Right cardiac atrium (tissue), 5 donors: ENCODE measurements at regions not wholly inside any gene's neighbourhood (a gene's known extent, or its start where the extent isn't known, plus 50 kb on each side); places are given as distances from the start of the nearest gene placed in this dataset.

Source experiments
- ATAC-seq, 2 donors: fragments of 200-7000 bp; cut with Tn5 transposase; one replicate each; pipeline versions ENCODE4 v1.8.0 to v1.9.1; 2020; ENCODE audit warnings: moderate library complexity in 2 of 2, mild to moderate bottlenecking in 1 of 2
- DNase-seq, 3 donors: peaks; one replicate each; pipeline ENCODE4 v3.0.0-alpha.2; 2020
- H3K27ac ChIP-seq: one replicate; pipeline ENCODE4 v1.5.1; 2013; ENCODE audit warnings: mild to moderate bottlenecking, low read length, control low read depth, moderate library complexity
- H3K27me3 ChIP-seq: one replicate; pipeline ENCODE4 v1.6.1; 2013; ENCODE audit not compliant: control insufficient read depth, insufficient read depth
- H3K4me1 ChIP-seq: one replicate; pipeline ENCODE4 v1.6.1; 2013; ENCODE audit warnings: low read length; ENCODE audit not compliant: control insufficient read depth, insufficient read depth
- H3K4me3 ChIP-seq: one replicate; pipeline ENCODE4 v1.5.1; 2013; ENCODE audit warnings: low read length, control low read depth
- H3K9me3 ChIP-seq: one replicate; pipeline ENCODE4 v1.6.1; 2013; ENCODE audit warnings: low read length; ENCODE audit not compliant: control insufficient read depth
- WGBS: extraction: QIAGEN DNeasy Blood & Tissue Kit; methylation state at CpG from one replicate; pipeline ENCODE4 v1.1.7; 2013; 5-methylcytosine and 5-hydroxymethylcytosine counted together
- intact Hi-C, 4 donors: fragments of 100-400 bp; cut with DNase I; formaldehyde crosslinking; loops; one replicate each; pipeline versions ENCODE4 v1.11.0 to v1.14.0; 2022 to 2023
- donor health status: healthy with polysubstance abuse.
- donor health status: DM: no; HTN: yes; CAD: no.
- donor health status: DM: no; HTN: no; CAD: no.
- donor health status: DM: no; HTN: yes; CAD: no; lungs with severe emphysema.
- donor health status: DM: yes; HTN: yes; CAD: no.

- Histone ChIP-seq H3K9me3 (no peaks in the 10 kb centered on the region), H3K27me3 (no peaks in the 10 kb centered on the region), H3K4me1 (no peaks in the 10 kb centered on the region), H3K27ac (no peak overlapping the region), H3K4me3 (no peak overlapping the region)
- no peak for ATAC-seq
- DNase-seq: no peak
- 78% methylated on average over 10 of the region's 10 CpGs for WGBS
- intact Hi-C loops: no loop called here
These were observed 110.2 kb downstream of the DACT2 start for GRCh38 chr6:168209420-168209819.

DNA sequence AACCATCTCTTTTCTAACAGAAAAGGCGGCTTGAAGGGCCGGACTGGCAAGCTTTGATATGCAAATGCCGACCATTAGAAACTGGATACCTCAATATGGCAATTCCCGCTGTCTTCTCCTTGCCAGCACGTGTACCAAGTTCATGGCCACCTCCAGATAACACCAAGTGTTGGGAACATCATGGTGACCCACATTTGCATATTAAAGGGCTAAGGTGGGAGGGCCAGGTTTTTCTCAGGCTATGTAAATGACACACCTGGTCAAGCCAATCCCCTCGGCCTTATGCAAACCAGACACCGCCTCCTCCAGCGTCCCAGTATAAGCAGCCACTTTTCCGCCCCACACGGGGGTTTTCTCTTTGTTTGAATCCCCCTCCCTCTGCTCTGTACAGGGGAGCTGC is 110.7 kb downstream of the DACT2 start:
- DNase-seq (no peak), ATAC-seq (no peak)
- intact Hi-C loops: no loop called here
- no peak overlapping the region for H3K27ac ChIP-seq
- H3K9me3 ChIP-seq: no peaks in the 10 kb centered on the region
- H3K4me1 ChIP-seq: no peaks in the 10 kb centered on the region
- H3K4me3 ChIP-seq: no peak overlapping the region
- 86% methylated on average over 10 of the region's 10 CpGs for WGBS
- H3K27me3 ChIP-seq: no peaks in the 10 kb centered on the region

- H3K9me3 ChIP-seq: no peaks in the 10 kb centered on the region
- ATAC-seq: no peak
- no peak overlapping the region for H3K4me3 ChIP-seq
- no peaks in the 10 kb centered on the region for H3K27me3 ChIP-seq
- DNase-seq: no peak
- intact Hi-C loops: no loop called here
- H3K27ac ChIP-seq: no peak overlapping the region
- H3K4me1 ChIP-seq: no peaks in the 10 kb centered on the region
- 74% methylated on average over 8 of the region's 8 CpGs for WGBS
These were observed 111.2 kb downstream of the DACT2 start for GRCh38 chr6:168208402-168208801.

DNA sequence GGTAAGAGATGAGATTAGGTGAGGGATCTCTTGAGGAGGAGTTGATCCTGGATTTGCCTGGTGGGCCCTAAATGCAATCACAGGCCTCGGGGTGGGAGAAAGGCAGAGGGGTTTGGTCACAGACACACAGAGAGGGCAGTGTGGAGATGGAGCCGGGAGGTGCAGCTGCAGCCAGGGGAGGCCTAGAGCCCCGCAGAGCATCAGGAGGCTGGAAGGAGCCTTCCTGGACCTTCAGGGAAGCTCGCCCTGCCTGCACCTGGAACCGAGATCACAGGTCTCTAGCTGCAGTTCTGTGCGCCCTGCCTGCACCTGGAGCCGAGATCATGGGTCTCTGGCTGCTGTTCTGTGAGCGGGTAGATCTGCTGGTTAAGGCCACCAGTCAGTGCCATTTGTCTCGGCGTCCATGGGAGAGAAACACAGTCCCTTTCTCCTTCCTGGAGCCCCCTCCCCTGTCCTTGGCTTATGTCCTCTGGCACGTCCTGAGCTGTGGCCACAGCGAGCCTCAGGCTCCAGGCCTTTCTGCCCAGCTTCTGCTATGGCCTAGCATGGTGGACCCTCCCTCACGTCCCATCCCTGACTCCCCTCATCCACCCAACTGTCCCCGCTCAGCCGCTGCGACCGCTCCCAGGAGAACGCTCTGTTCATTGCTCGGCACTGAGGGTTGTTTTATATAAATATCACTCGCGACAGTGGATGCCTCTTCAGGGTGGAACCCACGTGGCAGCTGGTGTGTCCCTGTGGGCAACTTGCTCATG is 112.0 kb downstream of the DACT2 start:
- H3K4me1 ChIP-seq: no peaks in the 10 kb centered on the region
- DNase-seq (no peak), ATAC-seq (no peak)
- no peaks in the 10 kb centered on the region for H3K27me3 ChIP-seq
- intact Hi-C loops: no loop called here
- no peaks in the 10 kb centered on the region for H3K9me3 ChIP-seq
- 91% methylated on average over 22 of the region's 22 CpGs for WGBS
- no peak overlapping the region for H3K4me3 ChIP-seq
- no peak overlapping the region for H3K27ac ChIP-seq

DNA sequence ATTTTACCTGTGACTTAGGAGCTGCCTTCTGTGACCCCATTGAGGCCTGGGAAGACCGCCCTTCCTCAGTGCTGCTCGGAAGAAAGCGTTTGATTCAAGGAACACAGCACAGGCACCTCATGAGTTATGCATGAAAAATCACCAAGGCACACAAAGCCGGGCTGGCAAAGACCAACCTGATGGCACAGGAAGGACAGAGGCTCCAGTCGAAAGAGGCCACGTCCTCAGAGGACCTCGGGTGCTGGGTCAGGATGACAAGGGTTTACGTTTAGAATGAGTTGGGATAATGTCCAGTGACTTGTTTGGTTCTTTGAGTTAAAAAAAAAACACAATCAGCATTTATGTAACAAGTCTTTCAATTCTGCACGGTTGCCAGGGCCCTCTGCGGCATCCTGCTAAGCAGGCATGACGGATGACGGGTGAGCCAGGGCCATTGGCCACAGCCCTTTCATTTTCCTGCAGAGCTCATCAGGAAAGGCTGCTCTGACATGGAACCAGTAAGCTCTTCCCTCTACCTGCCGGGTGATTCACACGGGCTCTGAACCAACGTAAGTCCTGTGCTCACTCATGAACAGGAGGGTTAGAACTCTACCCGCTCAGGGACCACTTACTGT is 112.8 kb downstream of the DACT2 start:
- Histone ChIP-seq H3K4me1 (no peaks in the 10 kb centered on the region), H3K27me3 (no peaks in the 10 kb centered on the region), H3K27ac (no peak overlapping the region), H3K4me3 (no peak overlapping the region), H3K9me3 (no peaks in the 10 kb centered on the region)
- WGBS: 89% methylated on average over 16 of the region's 16 CpGs
- ATAC-seq (no peak), DNase-seq (no peak)
- intact Hi-C loops: no loop called here

- DNase-seq (no peak), ATAC-seq (no peak)
- no peak overlapping the region for H3K27ac ChIP-seq
- intact Hi-C loops: no loop called here
- no peaks in the 10 kb centered on the region for H3K27me3 ChIP-seq
- H3K4me3 ChIP-seq: no peak overlapping the region
- 86% methylated on average over 8 of the region's 8 CpGs for WGBS
- no peaks in the 10 kb centered on the region for H3K4me1 ChIP-seq
- no peaks in the 10 kb centered on the region for H3K9me3 ChIP-seq
These were observed 113.4 kb downstream of the DACT2 start for GRCh38 chr6:168206186-168206585.

GRCh38 chr6:168201799-168202198 is 117.8 kb downstream of the DACT2 start:
- Histone ChIP-seq H3K9me3 (no peaks in the 10 kb centered on the region), H3K27me3 (no peaks in the 10 kb centered on the region), H3K4me1 (no peaks in the 10 kb centered on the region), H3K27ac (no peak overlapping the region), H3K4me3 (no peak overlapping the region)
- DNase-seq (peak in 1 of 3 donors; percentile 10), ATAC-seq (no peak)
- intact Hi-C loops: no loop called here
- 84% methylated on average over 5 of the region's 5 CpGs for WGBS

DNA sequence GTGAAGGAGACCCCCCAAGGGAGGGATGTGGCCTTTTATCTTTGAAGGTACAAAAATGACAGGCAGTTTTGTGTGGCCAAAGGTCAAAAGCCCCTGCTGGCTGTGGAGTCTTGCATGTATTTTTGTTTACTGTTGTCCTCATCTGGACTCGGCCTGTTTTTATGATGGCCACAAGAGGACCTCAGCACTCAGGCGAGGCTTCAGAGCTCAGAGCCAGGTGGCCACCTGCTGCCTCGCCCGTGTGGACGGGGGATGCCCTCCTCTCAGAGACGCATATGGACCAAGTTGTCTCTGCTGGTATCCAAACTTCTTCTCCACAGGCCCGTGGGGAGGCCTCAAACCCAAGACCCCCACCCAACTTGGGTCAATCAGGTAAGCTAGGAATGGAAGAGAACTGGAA is 118.2 kb downstream of the DACT2 start:
- intact Hi-C loops: no loop called here
- WGBS: 67% methylated on average over 7 of the region's 7 CpGs

DNA sequence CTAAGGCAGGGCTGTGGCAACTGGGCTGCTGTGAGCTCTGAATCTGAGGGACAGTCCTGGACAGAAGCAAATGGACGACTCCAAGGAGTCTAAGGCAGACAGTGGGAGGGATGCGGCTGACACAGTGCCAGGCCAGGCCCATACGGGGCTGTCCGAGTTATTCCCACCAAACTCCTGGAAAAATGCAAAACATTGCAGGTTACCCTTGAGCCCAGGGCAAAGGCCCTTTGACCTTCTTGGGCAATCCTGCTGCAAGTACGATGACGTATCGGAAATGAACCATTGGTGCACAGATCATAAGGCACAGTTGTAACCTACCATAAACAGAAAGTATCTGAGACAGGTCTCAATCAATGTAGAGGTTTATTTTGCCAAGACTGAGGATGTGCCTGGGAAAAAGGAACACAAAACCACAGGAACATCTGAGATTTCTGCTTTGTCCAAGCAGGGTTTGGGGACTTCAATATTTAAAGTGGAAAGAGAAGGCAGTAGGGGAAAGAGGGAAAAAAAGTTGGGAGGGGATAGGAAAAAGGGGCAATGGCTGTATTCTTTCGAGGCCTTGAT is 118.9 kb downstream of the DACT2 start:
- DNase-seq (peak in 1 of 3 donors; percentile 27), ATAC-seq (peak in 1 of 2 donors; percentile 13)
- H3K27ac ChIP-seq: no peak overlapping the region
- H3K4me3 ChIP-seq: no peak overlapping the region
- 90% methylated on average over 8 of the region's 8 CpGs for WGBS
- no peaks in the 10 kb centered on the region for H3K27me3 ChIP-seq
- no peaks in the 10 kb centered on the region for H3K4me1 ChIP-seq
- intact Hi-C loops: no loop called here
- H3K9me3 ChIP-seq: no peaks in the 10 kb centered on the region

More for the DNA sequence above, 118.2 kb downstream of the DACT2 start:
- H3K4me1 ChIP-seq: no peaks in the 10 kb centered on the region
- ATAC-seq: peak in 1 of 2 donors; percentile 26
- no peaks in the 10 kb centered on the region for H3K9me3 ChIP-seq
- no peaks in the 10 kb centered on the region for H3K27me3 ChIP-seq
- peak in 1 of 3 donors; percentile 29 for DNase-seq
- H3K4me3 ChIP-seq: no peak overlapping the region
- H3K27ac ChIP-seq: no peak overlapping the region

DNA sequence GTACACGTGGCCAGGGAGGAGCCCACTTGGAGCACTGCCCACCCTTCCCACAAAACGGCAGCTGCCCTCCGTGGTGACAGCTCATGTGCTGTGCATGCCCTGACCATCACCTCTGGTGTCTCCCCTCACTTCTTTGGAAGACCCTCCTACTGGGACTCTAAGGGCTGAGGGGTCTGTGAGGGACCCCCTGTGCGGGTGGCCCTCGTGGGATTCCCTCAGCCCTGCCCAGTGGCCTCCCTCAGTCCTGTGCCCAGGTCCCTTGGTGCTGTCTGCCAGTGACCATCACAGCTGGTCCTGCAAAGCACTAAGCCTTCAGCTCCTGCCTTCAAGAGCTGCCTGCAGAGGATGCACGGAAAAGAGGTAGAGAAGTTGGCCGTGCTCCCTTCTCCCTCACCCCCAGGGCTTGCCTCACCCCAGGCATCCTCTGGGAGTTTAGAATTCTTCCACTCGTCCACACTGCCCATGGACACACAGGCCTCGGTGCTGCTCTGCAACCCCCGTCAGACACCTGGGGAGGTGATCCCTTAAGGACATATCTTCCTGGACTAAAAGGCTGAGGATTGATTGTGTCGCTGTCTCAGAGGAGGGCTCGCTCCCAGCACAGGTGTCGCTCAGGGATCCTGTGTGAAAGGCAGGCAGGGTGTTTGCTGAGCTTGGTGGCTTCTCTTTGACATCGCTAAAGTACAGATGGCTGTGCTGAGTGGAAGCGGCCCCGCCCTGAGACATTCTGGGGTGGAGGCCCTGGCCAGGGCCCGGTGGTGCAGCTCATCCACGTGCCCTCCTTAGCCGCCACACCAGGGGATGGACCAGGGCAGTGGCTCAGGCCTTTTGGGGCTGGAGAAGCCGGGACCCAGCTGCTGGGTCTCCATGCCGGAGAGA is 119.5 kb upstream of the FRMD1 start:
- ATAC-seq: no peak
- DNase-seq: peak in 1 of 3 donors; percentile 18

More for the DNA sequence above, 119.5 kb upstream of the FRMD1 start:
- Histone ChIP-seq H3K4me1 (no peaks in the 10 kb centered on the region), H3K4me3 (no peak overlapping the region), H3K27ac (no peak overlapping the region), H3K9me3 (no peaks in the 10 kb centered on the region), H3K27me3 (no peaks in the 10 kb centered on the region)
- intact Hi-C loops: loop anchor here in 1 of 4 donors (10.0 kb wide), 1 partner anchor 156 kb away; no protein-coding TSS in a partner anchor
- WGBS: 82% methylated on average over 21 of the region's 21 CpGs
